MM.1S (cell line): ENCODE measurements at regions not wholly inside any gene's neighbourhood (a gene's known extent, or its start where the extent isn't known, plus 50 kb on each side); places are given as distances from the start of the nearest gene placed in this dataset.

Experiments
- CTCF ChIP-seq: fragments of 300-600 bp; sonication (generic); IDR thresholded peaks from 2 replicates; pipeline ENCODE4 v1.5.1; 2016; ENCODE audit warnings: antibody characterized with exemption, low read length, mixed read lengths
- EZH2 ChIP-seq: fragments of 300-600 bp; sonication (generic); optimal IDR thresholded peaks from 2 replicates; pipeline ENCODE3; 2017; ENCODE audit warnings: low read depth, mild to moderate bottlenecking, antibody characterized with exemption, low read length, mixed read lengths
- EZH2phosphoT487 ChIP-seq: fragments of 300-600 bp; sonication (generic); IDR thresholded peaks from 2 replicates; pipeline ENCODE4 v1.6.1; 2018; ENCODE audit warnings: antibody characterized with exemption, low read length

- TF ChIP-seq CTCF, result no peak
- no peak for TF ChIP-seq EZH2
- TF ChIP-seq EZH2phosphoT487, result no peak
Observed at GRCh38 chr9:96031366-96031824, 155.9 kb downstream of the ERCC6L2 start.
